MM.1S (cell line): ENCODE measurements at regions not wholly inside any gene's neighbourhood (a gene's known extent, or its start where the extent isn't known, plus 50 kb on each side); places are given as distances from the start of the nearest gene placed in this dataset.

Experiments used
- CTCF ChIP-seq: fragments of 300-600 bp; sonication (generic); IDR thresholded peaks from 2 replicates; pipeline ENCODE4 v1.5.1; 2016; ENCODE audit warnings: antibody characterized with exemption, low read length, mixed read lengths
- EZH2 ChIP-seq: fragments of 300-600 bp; sonication (generic); optimal IDR thresholded peaks from 2 replicates; pipeline ENCODE3; 2017; ENCODE audit warnings: low read depth, mild to moderate bottlenecking, antibody characterized with exemption, low read length, mixed read lengths
- EZH2phosphoT487 ChIP-seq: fragments of 300-600 bp; sonication (generic); IDR thresholded peaks from 2 replicates; pipeline ENCODE4 v1.6.1; 2018; ENCODE audit warnings: antibody characterized with exemption, low read length

GRCh38 chr12:34342048-34342447 lies 319.8 kb downstream of the ALG10 start:
- TF ChIP-seq CTCF (no peak), EZH2 (no peak), EZH2phosphoT487 (no peak)
